ENCODE measurements at regions not wholly inside any gene's neighbourhood (a gene's known extent, or its start where the extent isn't known, plus 50 kb on each side); places are given as distances from the start of the nearest gene placed in this dataset.

- TF ChIP-seq CTCF (conservative IDR thresholded peaks at IDR 0.05 in 1 of 2, IDR thresholded peaks at IDR 0.05 in 1 of 2; ENCODE audit: low read depth in 1 of 2, low read length in 2 of 2) (no peak), EZH2 (IDR thresholded peaks at IDR 0.05; ENCODE audit: low read length, missing control alignments) (no peak)
Observed at GRCh38 chr21:14751011-14751410, 204.9 kb upstream of the SAMSN1 start.

Data from fibroblast of lung (primary cell).